ENCODE measurements at regions not wholly inside any gene's neighbourhood (a gene's known extent, or its start where the extent isn't known, plus 50 kb on each side); places are given as distances from the start of the nearest gene placed in this dataset.
"Not testable (repeated sequence)": the region's sequence is repeated elsewhere in the genome, so short reads cannot be mapped to it uniquely, and the experiment has no call there.

DNA sequence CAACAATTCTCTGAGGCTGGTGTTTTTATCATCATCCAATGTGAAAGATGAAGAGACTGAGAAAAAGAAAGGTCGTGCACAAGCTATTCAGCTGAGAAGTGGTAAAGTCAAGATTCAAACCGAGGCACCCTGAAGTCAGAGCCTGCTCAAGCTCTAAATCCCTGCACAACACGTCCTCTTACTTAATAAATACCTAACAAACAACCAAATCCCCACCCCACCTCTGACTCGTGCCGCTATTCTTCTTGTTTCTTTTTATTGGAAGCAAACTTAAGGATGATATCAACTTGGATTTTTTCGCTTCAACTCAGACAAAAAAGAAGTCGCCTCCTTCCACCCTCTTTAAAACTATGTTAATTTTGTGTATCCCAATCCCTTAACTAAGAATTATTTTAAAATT is 140.2 kb downstream of the CEP120 start:
- no peak for DNase-seq (ENCODE audit: low read depth)
- TF ChIP-seq, protein P1, sequence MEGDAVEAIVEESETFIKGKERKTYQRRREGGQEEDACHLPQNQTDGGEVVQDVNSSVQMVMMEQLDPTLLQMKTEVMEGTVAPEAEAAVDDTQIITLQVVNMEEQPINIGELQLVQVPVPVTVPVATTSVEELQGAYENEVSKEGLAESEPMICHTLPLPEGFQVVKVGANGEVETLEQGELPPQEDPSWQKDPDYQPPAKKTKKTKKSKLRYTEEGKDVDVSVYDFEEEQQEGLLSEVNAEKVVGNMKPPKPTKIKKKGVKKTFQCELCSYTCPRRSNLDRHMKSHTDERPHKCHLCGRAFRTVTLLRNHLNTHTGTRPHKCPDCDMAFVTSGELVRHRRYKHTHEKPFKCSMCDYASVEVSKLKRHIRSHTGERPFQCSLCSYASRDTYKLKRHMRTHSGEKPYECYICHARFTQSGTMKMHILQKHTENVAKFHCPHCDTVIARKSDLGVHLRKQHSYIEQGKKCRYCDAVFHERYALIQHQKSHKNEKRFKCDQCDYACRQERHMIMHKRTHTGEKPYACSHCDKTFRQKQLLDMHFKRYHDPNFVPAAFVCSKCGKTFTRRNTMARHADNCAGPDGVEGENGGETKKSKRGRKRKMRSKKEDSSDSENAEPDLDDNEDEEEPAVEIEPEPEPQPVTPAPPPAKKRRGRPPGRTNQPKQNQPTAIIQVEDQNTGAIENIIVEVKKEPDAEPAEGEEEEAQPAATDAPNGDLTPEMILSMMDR (IDR thresholded peaks at IDR 0.05; ENCODE audit: control insufficient read depth, insufficient read depth, low read depth, low read length, missing control alignments) = no peak
- H3K4me3 ChIP-seq (ENCODE audit: control insufficient read depth, low read depth, low read length) = no peak overlapping the region

DNA sequence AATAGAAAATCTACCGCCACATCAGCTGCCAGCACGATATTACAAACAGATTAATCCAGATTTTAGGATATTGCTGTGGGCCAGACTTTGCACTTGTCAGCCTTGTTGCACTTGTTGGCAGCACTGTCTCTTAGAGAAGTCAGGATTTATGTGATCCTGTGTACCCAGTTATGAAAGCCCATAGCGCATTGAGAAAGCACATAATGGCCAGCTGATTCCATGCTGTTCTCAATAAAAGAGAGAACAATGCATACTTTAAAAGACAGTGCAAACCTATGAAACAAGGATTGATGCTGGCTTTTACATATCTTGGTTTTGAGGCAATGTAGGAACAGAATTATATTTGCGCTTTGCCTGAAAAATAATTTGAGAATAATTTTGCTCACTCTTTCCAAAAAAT is 140.8 kb downstream of the CEP120 start:
- TF ChIP-seq, protein P1 (IDR thresholded peaks at IDR 0.05; ENCODE audit: control insufficient read depth, insufficient read depth, low read depth, low read length, missing control alignments) = no peak
- no peak for DNase-seq (ENCODE audit: low read depth)
- no peak overlapping the region for H3K4me3 ChIP-seq (ENCODE audit: control insufficient read depth, low read depth, low read length)

GRCh38 chr5:123280854-123281253 is 142.3 kb downstream of the CEP120 start:
- not testable (repeated sequence) for DNase-seq (ENCODE audit: low read depth); H3K4me3 ChIP-seq (ENCODE audit: control insufficient read depth, low read depth, low read length)

GRCh38 chr5:123279136-123279535 is 144.1 kb downstream of the CEP120 start:
- no peak for DNase-seq (ENCODE audit: low read depth)
- TF ChIP-seq, protein P1 (IDR thresholded peaks at IDR 0.05; ENCODE audit: control insufficient read depth, insufficient read depth, low read depth, low read length, missing control alignments) = no peak
- no peak overlapping the region; the same call in 1 of the 2 replicates for H3K4me3 ChIP-seq (ENCODE audit: control insufficient read depth, low read depth, low read length)

DNA sequence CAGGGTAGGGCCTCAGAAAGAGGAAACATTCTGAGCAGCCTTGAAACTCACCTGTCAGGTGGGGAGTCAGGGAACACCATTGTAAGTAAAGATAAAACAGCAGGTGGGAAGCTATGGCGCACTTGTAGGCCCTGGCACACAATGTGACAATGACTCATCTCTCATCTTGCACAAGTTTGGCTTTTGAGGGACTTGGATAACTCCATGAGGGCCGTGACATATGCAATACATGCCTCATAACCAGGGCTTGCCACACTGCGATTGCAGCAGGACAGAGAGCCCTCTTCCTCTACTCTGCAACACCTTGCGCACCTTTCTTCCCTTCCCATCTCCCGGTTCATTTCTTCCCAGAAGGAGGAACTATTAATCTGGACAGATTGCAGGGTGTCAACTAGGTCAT is 144.9 kb downstream of the CEP120 start:
- DNase-seq (ENCODE audit: low read depth) = no peak
- TF ChIP-seq, protein P1 (IDR thresholded peaks at IDR 0.05; ENCODE audit: control insufficient read depth, insufficient read depth, low read depth, low read length, missing control alignments) = no peak
- H3K4me3 ChIP-seq (ENCODE audit: control insufficient read depth, low read depth, low read length) = no peak overlapping the region

GRCh38 chr5:123273984-123274383 is 149.2 kb downstream of the CEP120 start:
- no peak for DNase-seq (ENCODE audit: low read depth)
- TF ChIP-seq, protein P1 (IDR thresholded peaks at IDR 0.05; ENCODE audit: control insufficient read depth, insufficient read depth, low read depth, low read length, missing control alignments) = peak; percentile 8
- no peak overlapping the region for H3K4me3 ChIP-seq (ENCODE audit: control insufficient read depth, low read depth, low read length)

DNA sequence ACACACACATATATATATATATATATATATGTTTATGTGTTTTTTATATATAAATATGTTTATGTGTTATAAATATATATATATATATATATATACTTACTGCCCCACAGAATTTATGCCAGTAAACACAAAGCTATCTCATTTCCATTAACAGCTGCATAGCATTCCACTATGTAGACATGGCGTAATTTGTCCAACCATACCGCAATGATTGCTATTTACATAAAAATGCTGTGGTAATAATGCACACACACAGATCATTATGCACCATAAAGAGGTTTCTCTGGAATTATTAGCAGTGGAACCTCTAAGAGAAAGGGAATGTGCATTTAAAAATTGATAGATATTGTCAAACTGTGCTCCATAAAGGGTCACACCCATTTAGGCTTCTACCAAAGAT is 150.1 kb downstream of the CEP120 start:
- TF ChIP-seq, protein P1 (IDR thresholded peaks at IDR 0.05; ENCODE audit: control insufficient read depth, insufficient read depth, low read depth, low read length, missing control alignments) = no peak
- no peak for DNase-seq (ENCODE audit: low read depth)
- no peak overlapping the region for H3K4me3 ChIP-seq (ENCODE audit: control insufficient read depth, low read depth, low read length)
